WERI-Rb-1 (cell line): ENCODE measurements at regions not wholly inside any gene's neighbourhood (a gene's known extent, or its start where the extent isn't known, plus 50 kb on each side); places are given as distances from the start of the nearest gene placed in this dataset.

Experiments used
- DNase-seq: peaks from one replicate; pipeline ENCODE4 v3.0.0-alpha.2; 2020
- H3K27ac ChIP-seq: fragments of 250-450 bp; sonication (Bioruptor Pico); 2 replicates; pipeline ENCODE4 v1.5.1; 2020; ENCODE audit warnings: mild to moderate bottlenecking, moderate library complexity
- H3K27me3 ChIP-seq: fragments of 250-450 bp; sonication (Bioruptor Pico); 2 replicates; pipeline ENCODE4 v1.5.1; 2021; ENCODE audit warnings: mild to moderate bottlenecking, low read depth, moderate library complexity; ENCODE audit not compliant: insufficient read depth, severe bottlenecking
- H3K36me3 ChIP-seq: fragments of 250-450 bp; sonication (Bioruptor Pico); 2 replicates; pipeline ENCODE4 v1.5.1; 2020; ENCODE audit warnings: mild to moderate bottlenecking, moderate library complexity
- H3K4me3 ChIP-seq: 2 replicates; pipeline ENCODE4 v1.5.1; 2011; ENCODE audit warnings: low read depth, mild to moderate bottlenecking, control low read depth, low read length
- H3K9me3 ChIP-seq: fragments of 250-450 bp; sonication (Bioruptor Pico); 2 replicates; pipeline ENCODE4 v1.5.1; 2021; ENCODE audit warnings: mild to moderate bottlenecking, moderate library complexity; ENCODE audit not compliant: severe bottlenecking
- TF ChIP-seq, protein P1 (sequence below): IDR thresholded peaks from 2 replicates; pipeline ENCODE4 v1.5.1; 2011; ENCODE audit warnings: low read depth, mild to moderate bottlenecking, control low read depth, inconsistent platforms, low read length

DNA sequence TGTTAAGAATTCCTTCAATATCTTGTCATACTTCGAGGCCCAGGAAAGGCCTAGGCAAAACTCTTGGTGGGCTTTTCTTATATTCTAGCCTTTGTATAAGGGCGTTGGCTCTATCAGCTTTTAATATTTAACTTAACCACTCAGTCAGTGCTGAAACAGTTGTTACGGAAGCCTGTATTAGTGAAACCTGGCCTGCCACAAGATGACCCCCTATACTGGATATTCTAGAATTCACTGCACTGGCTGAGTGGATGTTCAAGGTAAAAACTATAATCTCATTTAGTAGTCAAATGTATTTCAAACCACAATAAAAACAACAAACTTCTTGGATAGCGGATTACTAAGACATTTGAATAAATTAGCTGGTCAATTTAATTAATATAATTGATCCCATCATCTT, 91.7 kb upstream of the HNMT start:
- no peaks in the 10 kb centered on the region for H3K9me3 ChIP-seq
- H3K36me3 ChIP-seq = no peaks in the 10 kb centered on the region
- no peak overlapping the region for H3K27ac ChIP-seq
- no peak for DNase-seq
- TF ChIP-seq, protein P1, sequence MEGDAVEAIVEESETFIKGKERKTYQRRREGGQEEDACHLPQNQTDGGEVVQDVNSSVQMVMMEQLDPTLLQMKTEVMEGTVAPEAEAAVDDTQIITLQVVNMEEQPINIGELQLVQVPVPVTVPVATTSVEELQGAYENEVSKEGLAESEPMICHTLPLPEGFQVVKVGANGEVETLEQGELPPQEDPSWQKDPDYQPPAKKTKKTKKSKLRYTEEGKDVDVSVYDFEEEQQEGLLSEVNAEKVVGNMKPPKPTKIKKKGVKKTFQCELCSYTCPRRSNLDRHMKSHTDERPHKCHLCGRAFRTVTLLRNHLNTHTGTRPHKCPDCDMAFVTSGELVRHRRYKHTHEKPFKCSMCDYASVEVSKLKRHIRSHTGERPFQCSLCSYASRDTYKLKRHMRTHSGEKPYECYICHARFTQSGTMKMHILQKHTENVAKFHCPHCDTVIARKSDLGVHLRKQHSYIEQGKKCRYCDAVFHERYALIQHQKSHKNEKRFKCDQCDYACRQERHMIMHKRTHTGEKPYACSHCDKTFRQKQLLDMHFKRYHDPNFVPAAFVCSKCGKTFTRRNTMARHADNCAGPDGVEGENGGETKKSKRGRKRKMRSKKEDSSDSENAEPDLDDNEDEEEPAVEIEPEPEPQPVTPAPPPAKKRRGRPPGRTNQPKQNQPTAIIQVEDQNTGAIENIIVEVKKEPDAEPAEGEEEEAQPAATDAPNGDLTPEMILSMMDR = no peak
- H3K4me3 ChIP-seq = no peak overlapping the region
- no peaks in the 10 kb centered on the region for H3K27me3 ChIP-seq

DNA sequence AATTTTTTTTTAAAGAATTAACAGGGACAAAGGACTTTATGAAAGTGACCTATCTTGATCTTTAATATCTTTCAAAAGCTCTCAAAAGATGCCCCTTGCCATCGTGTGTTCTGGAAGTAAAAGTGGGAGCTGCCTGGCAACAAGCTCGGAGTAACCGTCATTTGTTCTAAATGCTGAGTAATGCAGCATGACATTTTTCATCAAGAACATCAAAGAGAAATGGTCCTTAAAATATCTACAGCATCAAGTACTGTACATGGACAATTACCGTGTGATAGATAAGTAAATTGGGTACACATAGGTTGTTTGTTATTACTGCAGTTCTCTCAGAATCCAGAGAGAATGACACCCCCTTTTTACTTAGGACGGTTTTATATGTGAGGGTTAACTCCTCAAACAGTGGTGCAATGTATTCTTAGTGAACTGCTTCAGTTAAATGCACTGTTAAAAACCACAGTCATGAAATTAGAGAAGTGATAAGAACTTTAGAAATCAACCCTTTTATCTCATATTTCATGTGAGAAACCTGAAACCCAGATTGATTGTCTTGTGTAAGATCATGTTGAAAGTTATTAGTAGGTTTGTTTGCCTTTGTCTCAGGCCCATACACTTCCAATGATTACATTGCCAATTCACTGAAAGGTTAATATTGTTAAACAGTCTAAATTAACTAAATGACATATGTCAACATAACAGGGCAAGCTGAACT, 90.6 kb upstream of the HNMT start:
- H3K9me3 ChIP-seq = no peaks in the 10 kb centered on the region
- H3K27ac ChIP-seq = no peak overlapping the region
- TF ChIP-seq, protein P1 = no peak

DNA sequence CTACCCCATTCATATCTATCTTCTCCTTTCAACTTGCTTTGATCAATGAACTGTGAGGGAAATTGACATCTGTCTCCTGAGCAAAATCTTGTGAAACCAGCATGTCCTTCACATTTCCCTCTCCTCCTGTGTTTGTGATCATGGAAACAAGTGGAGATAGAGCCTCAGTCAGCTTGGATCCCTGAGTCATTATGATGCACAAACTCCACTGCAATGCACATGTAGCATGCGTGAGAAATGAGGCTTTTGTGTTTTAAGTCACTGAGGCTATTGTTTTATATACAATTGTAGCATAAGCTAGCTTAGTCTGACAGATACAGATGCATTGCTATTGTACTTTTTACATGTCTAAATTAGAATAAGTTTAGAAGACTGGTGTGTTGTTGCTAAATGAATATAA, 85.2 kb upstream of the HNMT start:
- no peaks in the 10 kb centered on the region for H3K27me3 ChIP-seq
- H3K9me3 ChIP-seq = no peaks in the 10 kb centered on the region
- TF ChIP-seq, protein P1 = no peak
- H3K36me3 ChIP-seq = no peaks in the 10 kb centered on the region
- no peak overlapping the region for H3K4me3 ChIP-seq
- no peak overlapping the region for H3K27ac ChIP-seq
- no peak for DNase-seq

More for the DNA sequence above, 90.6 kb upstream of the HNMT start:
- DNase-seq = no peak
- Histone ChIP-seq H3K27me3 (no peaks in the 10 kb centered on the region), H3K36me3 (no peaks in the 10 kb centered on the region), H3K4me3 (no peak overlapping the region)

DNA sequence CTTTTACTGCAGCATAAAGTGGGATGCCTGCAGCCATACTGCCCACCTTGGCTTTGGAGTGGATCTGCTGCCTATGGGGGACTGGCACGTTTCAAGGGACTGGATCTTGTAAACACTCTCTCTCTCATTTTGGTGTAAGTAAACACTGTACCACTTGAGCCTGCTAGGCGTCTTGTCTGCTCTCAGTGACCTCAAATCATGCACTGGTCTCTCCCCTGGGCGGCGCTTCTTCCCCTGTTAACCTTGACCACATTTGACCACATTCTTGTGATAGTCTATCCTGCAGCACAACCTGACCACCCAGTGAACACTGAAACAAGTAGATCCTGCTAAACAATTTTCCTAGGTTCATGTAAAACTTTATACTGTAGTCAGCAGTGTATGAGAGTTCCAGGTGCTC, 82.6 kb upstream of the HNMT start:
- Histone ChIP-seq H3K4me3 (no peak overlapping the region), H3K27me3 (no peaks in the 10 kb centered on the region), H3K27ac (no peak overlapping the region), H3K9me3 (no peaks in the 10 kb centered on the region), H3K36me3 (no peaks in the 10 kb centered on the region)
- TF ChIP-seq, protein P1 = no peak
- DNase-seq = no peak

DNA sequence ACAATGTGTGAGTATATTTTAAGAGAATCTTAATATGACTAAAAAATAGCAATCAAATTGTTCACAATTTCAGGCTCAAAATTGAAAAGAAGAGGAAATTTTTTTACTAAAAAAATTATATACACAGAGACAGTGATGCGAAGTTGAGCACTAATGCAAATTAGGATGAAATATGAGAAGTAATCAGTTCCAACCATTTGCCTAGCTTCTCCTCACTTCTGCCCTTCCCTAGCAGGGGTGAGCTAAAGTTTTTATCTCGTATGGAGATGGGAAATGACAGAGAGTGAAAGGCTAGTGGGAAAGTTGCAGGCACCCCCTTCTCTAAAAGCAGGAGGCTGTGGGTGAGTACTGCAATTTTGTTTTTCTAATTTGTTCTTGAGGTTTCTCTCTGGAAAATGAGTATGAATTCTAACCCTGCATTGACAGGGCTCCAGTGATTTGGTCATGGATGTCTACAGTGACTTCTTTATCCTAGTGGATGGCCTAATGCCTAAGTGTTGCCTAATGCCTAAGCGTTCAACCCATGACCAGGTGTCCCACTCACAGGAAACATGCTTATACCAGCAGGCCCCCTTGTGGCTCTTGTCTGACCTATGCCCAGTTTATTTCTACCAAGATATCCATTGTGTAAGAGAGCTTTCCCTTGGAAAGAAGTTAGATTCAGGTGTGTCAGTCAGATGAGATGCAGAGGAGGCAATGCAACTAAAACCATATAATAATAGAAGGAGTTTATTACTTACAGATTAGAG, 78.0 kb upstream of the HNMT start:
- H3K4me3 ChIP-seq = no peak overlapping the region
- H3K36me3 ChIP-seq = no peaks in the 10 kb centered on the region
- no peaks in the 10 kb centered on the region for H3K27me3 ChIP-seq
- no peak overlapping the region for H3K27ac ChIP-seq
- H3K9me3 ChIP-seq = no peaks in the 10 kb centered on the region
- DNase-seq = peak; percentile 70
- TF ChIP-seq, protein P1 = peak; percentile 58
